ENCODE measurements at regions not wholly inside any gene's neighbourhood (a gene's known extent, or its start where the extent isn't known, plus 50 kb on each side); places are given as distances from the start of the nearest gene placed in this dataset.
A peak's percentile ranks its signal among the peaks of the same experiment; 100 is the strongest.

DNA sequence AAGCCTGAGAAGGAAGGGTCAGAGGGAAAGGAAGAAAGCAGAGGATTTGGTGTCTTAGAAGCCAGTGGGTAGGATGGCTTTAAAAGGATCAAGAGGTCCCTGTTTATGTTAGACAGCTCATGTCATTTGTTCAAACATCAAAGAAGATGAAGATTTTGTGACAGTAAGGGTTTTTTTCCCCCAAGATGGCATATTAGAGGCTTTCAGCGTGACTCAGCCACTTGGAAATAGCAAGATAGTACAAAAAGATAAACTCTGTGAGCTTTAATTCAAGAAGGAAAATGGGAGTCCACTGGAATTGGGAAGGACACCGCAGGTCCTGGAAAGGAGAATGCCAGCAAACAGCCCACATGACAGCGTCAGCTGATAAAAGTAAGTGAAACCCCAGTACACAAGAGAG lies 467.1 kb upstream of the THBS1 start:
- no peaks in the 10 kb centered on the region for H3K4me1 Mint-ChIP-seq
- Histone ChIP-seq H3K4me1 (ENCODE audit: control insufficient read depth, insufficient read depth, low read length, poor library complexity, severe bottlenecking) (no peaks in the 10 kb centered on the region), H3K36me3 (ENCODE audit: control insufficient read depth, insufficient read depth, low read length) (no peaks in the 10 kb centered on the region), H3K9me3 (ENCODE audit: control insufficient read depth in 2 of 2, low read length in 2 of 2) (peaks cover 9 to 26% of the 10 kb centered on the region in 2 experiments), H3K27me3 (ENCODE audit: control insufficient read depth, insufficient read depth, low read length) (peaks cover 2% of the 10 kb centered on the region), H3K4me3 (ENCODE audit: low read depth, low read length) (no peak overlapping the region), H3K27ac (ENCODE audit: insufficient read depth, low read length, poor library complexity, severe bottlenecking) (no peak overlapping the region)
- H3K9me3 Mint-ChIP-seq, result peaks cover 0 to 15% (median 11%) of the 10 kb centered on the region in 7 donors
- peaks cover 13% of the 10 kb centered on the region for H3K27me3 Mint-ChIP-seq
- H3K27ac Mint-ChIP-seq, result no peak overlapping the region
- H3K36me3 Mint-ChIP-seq, result peaks cover 3% of the 10 kb centered on the region
- peak overlapping the region in 1 of 4 donors; percentile 39 for H3K4me3 Mint-ChIP-seq
- DNase-seq, result no peak
- no peak for ATAC-seq (ENCODE audit: low read depth in 2 of 2)

DNA sequence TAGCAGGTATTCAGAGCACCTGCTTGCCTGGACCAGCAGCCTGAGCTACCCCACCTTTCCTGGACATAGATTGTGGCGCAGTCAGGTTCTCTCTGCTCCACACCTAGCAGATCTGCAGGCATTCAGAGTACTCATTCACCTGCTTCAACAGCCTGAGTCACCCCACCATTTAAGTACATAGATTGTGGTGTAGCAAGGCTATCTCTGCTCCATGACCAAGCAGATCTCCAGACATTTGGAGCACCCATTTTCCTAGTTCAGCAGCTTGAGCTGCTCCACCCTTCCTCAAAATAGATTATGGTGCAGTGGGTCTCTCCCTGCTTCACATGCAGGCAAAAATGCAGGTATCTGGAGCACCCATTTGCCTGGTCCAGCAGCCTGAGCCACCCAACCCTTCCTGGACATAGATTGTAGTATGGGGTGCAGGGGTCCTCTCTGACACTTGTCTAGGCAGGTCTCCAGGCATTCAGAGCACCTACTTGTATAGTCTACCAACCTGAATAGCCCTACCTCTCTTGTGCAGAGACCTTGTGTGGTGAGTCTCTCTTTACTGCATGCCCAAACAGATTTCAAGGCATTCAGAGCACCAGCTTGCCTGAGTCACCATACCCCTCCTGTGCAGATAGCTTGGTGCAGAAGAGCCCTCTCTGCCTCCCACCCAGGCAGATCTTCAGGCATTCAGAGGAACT lies 466.0 kb upstream of the THBS1 start:
- peaks cover 3% of the 10 kb centered on the region for H3K36me3 Mint-ChIP-seq
- peaks cover 9 to 26% of the 10 kb centered on the region in 2 experiments for H3K9me3 ChIP-seq (ENCODE audit: control insufficient read depth in 2 of 2, low read length in 2 of 2)

DNA sequence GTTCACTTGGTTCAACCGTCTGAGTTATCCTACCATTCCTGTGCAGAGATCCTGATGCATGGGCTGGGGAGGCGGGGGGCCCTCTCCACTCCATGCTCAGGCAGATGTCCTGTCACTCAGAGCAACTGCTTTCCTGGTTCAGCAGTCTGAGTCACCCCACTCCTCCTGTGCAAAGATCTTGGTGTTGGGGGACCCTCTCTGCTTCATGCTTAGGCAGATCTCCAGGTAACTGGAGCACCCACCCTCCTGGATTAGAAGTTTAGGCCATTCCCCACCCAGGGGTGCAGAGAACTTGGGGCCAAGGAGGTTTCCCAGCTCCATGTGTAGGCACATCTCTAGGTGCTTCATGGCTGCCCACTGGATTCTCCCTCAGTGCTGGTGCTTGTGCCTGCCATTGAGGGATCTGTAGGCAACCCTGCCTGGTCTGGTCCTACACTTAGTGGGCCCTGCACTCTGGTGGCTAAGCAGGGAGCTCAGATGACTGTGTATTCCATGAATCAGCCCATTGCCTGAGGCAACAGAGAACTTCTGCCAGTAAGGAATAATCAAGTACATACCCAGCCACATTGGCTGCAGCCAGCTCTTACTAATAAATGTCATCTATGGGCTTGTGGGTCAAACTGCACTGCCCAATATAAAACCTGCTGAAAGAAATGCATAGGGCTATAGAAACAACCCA lies 465.4 kb upstream of the THBS1 start:
- H3K4me3 ChIP-seq (ENCODE audit: low read depth, low read length), result no peak overlapping the region
- ATAC-seq (ENCODE audit: low read depth in 2 of 2), result no peak
- no peak overlapping the region for H3K27ac Mint-ChIP-seq
- H3K4me1 ChIP-seq (ENCODE audit: control insufficient read depth, insufficient read depth, low read length, poor library complexity, severe bottlenecking), result no peaks in the 10 kb centered on the region
- no peak for DNase-seq
- H3K4me1 Mint-ChIP-seq, result no peaks in the 10 kb centered on the region
- H3K27ac ChIP-seq (ENCODE audit: insufficient read depth, low read length, poor library complexity, severe bottlenecking), result no peak overlapping the region
- H3K4me3 Mint-ChIP-seq, result no peak overlapping the region
- peaks cover 0 to 15% (median 11%) of the 10 kb centered on the region in 7 donors for H3K9me3 Mint-ChIP-seq
- peaks cover 2% of the 10 kb centered on the region for H3K27me3 ChIP-seq (ENCODE audit: control insufficient read depth, insufficient read depth, low read length)
- H3K36me3 ChIP-seq (ENCODE audit: control insufficient read depth, insufficient read depth, low read length), result no peaks in the 10 kb centered on the region
- peaks cover 22% of the 10 kb centered on the region for H3K27me3 Mint-ChIP-seq
- peaks cover 9 to 26% of the 10 kb centered on the region in 2 experiments for H3K9me3 ChIP-seq (ENCODE audit: control insufficient read depth in 2 of 2, low read length in 2 of 2)
- H3K36me3 Mint-ChIP-seq, result peaks cover 3% of the 10 kb centered on the region

More for the DNA sequence above, 466.0 kb upstream of the THBS1 start:
- Mint-ChIP-seq H3K27me3 (peaks cover 22% of the 10 kb centered on the region), H3K9me3 (peaks cover 0 to 15% (median 11%) of the 10 kb centered on the region in 7 donors), H3K4me1 (no peaks in the 10 kb centered on the region), H3K27ac (no peak overlapping the region), H3K4me3 (no peak overlapping the region)
- no peak for ATAC-seq (ENCODE audit: low read depth in 2 of 2)
- no peak overlapping the region for H3K4me3 ChIP-seq (ENCODE audit: low read depth, low read length)
- DNase-seq, result no peak
- no peaks in the 10 kb centered on the region for H3K36me3 ChIP-seq (ENCODE audit: control insufficient read depth, insufficient read depth, low read length)
- no peak overlapping the region for H3K27ac ChIP-seq (ENCODE audit: insufficient read depth, low read length, poor library complexity, severe bottlenecking)
- H3K27me3 ChIP-seq (ENCODE audit: control insufficient read depth, insufficient read depth, low read length), result peaks cover 2% of the 10 kb centered on the region
- H3K4me1 ChIP-seq (ENCODE audit: control insufficient read depth, insufficient read depth, low read length, poor library complexity, severe bottlenecking), result no peaks in the 10 kb centered on the region

DNA sequence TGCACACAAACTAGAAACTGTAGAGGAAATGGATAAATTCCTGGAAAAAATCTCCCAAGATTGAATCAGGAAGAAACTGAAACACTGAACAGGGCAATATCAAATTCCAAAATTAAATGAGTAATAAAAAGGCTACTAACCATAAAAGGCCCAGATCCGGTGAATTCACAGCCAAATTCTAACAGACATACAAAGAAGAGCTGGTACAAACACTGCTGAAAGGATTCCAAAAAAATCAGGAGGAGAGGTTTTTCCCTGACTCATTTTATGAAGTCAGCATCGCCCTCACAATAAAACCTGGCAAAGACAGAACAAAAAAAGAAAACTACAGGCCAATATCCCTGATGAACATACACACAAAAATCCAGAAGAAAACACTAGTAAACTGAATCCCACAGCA lies 462.4 kb upstream of the THBS1 start:
- Mint-ChIP-seq H3K27ac (no peak overlapping the region), H3K36me3 (peaks cover 3% of the 10 kb centered on the region), H3K4me3 (no peak overlapping the region), H3K9me3 (peaks cover 0 to 15% (median 6%) of the 10 kb centered on the region in 7 donors), H3K27me3 (peaks cover 17% of the 10 kb centered on the region), H3K4me1 (no peaks in the 10 kb centered on the region)
- no peak for ATAC-seq (ENCODE audit: low read depth in 2 of 2)
- Histone ChIP-seq H3K27ac (ENCODE audit: insufficient read depth, low read length, poor library complexity, severe bottlenecking) (no peak overlapping the region), H3K4me1 (ENCODE audit: control insufficient read depth, insufficient read depth, low read length, poor library complexity, severe bottlenecking) (no peaks in the 10 kb centered on the region), H3K9me3 (ENCODE audit: control insufficient read depth in 2 of 2, low read length in 2 of 2) (peaks cover 9 to 26% of the 10 kb centered on the region in 2 experiments), H3K36me3 (ENCODE audit: control insufficient read depth, insufficient read depth, low read length) (no peaks in the 10 kb centered on the region), H3K4me3 (ENCODE audit: low read depth, low read length) (no peak overlapping the region), H3K27me3 (ENCODE audit: control insufficient read depth, insufficient read depth, low read length) (peaks cover 2% of the 10 kb centered on the region)
- DNase-seq, result no peak

DNA sequence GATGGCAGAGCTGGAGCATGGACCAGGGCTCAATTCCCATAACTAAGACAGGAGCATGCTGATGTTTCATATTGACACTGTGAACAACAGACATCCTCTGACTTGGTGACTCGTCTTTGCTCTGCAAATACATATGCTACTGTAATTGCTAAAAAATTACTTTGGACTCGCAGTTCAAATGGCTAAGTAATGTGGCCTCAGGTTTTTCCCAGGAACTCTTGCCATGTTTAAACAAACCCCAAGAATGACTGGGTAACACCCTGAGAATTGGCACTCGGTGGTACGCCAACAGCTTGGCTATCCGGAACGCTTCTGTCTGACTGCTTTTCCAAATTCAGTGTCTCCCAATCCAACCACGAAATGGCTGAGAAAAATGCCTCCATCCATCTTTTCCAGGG lies 456.7 kb upstream of the THBS1 start:
- H3K36me3 Mint-ChIP-seq, result no peaks in the 10 kb centered on the region
- no peaks in the 10 kb centered on the region for H3K36me3 ChIP-seq (ENCODE audit: control insufficient read depth, insufficient read depth, low read length)
- ATAC-seq (ENCODE audit: low read depth in 2 of 2), result no peak
- H3K4me1 Mint-ChIP-seq, result no peaks in the 10 kb centered on the region
- H3K9me3 Mint-ChIP-seq, result peaks cover 0 to 5% (median 0%) of the 10 kb centered on the region in 7 donors
- H3K27ac Mint-ChIP-seq, result no peak overlapping the region
- H3K27me3 Mint-ChIP-seq, result peaks cover 7% of the 10 kb centered on the region
- H3K4me3 Mint-ChIP-seq, result no peak overlapping the region
- no peak for DNase-seq
- H3K4me1 ChIP-seq (ENCODE audit: control insufficient read depth, insufficient read depth, low read length, poor library complexity, severe bottlenecking), result no peaks in the 10 kb centered on the region
- no peaks in the 10 kb centered on the region for H3K27me3 ChIP-seq (ENCODE audit: control insufficient read depth, insufficient read depth, low read length)
- H3K27ac ChIP-seq (ENCODE audit: insufficient read depth, low read length, poor library complexity, severe bottlenecking), result no peak overlapping the region
- H3K9me3 ChIP-seq (ENCODE audit: control insufficient read depth in 2 of 2, low read length in 2 of 2), result no peaks in the 10 kb centered on the region
- no peak overlapping the region for H3K4me3 ChIP-seq (ENCODE audit: low read depth, low read length)

DNA sequence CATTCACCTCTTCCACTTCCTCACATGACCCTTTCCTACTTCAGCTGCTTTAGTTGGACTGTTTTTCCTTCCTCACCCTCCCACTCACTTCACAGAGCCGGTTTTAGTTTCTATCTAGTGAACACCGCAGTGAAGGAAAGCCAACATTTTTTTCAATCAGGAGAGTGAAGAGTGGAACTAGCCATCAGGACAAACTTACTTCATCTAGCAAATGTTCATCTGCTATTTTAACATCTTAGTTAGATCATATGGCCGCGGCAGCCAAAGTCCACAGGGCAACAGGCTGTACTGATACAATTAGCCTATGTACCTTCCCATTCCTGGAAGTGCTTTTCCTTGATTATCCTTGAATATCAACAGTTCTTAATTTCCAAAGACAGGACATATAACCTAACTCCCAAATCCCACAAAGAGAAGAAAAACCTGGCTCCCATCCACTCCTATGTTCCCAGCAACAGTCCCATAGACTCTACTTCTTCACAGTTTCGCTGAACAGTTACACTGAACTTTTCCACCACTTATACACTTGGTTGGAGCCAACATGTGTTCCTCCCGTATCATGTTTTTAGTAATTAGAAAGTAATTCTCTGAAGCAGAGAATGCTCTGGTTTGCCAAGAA lies 456.2 kb upstream of the THBS1 start:
- H3K9me3 Mint-ChIP-seq, result peaks cover 0 to 5% (median 0%) of the 10 kb centered on the region in 7 donors
- H3K27me3 Mint-ChIP-seq, result peaks cover 2% of the 10 kb centered on the region
- Histone ChIP-seq H3K27ac (ENCODE audit: insufficient read depth, low read length, poor library complexity, severe bottlenecking) (no peak overlapping the region), H3K4me3 (ENCODE audit: low read depth, low read length) (no peak overlapping the region), H3K36me3 (ENCODE audit: control insufficient read depth, insufficient read depth, low read length) (no peaks in the 10 kb centered on the region), H3K27me3 (ENCODE audit: control insufficient read depth, insufficient read depth, low read length) (no peaks in the 10 kb centered on the region), H3K4me1 (ENCODE audit: control insufficient read depth, insufficient read depth, low read length, poor library complexity, severe bottlenecking) (no peaks in the 10 kb centered on the region), H3K9me3 (ENCODE audit: control insufficient read depth in 2 of 2, low read length in 2 of 2) (no peaks in the 10 kb centered on the region)
- no peak overlapping the region for H3K4me3 Mint-ChIP-seq
- DNase-seq (no peak), ATAC-seq (ENCODE audit: low read depth in 2 of 2) (no peak)
- no peaks in the 10 kb centered on the region for H3K4me1 Mint-ChIP-seq
- H3K36me3 Mint-ChIP-seq, result no peaks in the 10 kb centered on the region
- no peak overlapping the region for H3K27ac Mint-ChIP-seq

DNA sequence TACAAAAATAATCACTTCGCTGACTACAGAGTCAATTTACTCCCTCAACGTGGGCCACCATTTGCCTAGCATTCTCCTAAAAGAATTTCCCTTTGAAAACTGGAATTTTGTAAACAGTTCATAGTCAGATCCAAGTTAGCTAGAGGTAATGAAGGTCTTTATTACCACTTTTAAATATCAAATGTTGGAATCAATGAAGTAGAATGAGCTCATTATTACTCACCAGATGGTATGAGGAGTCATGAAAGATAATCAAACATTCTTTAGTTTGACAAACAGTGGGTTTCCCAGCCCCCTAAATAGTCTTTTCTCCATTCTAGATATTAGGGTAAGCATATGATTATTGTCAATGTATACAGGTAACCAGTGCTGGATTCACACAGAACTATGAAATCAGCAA lies 455.7 kb upstream of the THBS1 start:
- H3K27ac Mint-ChIP-seq, result no peak overlapping the region
- H3K4me3 Mint-ChIP-seq, result no peak overlapping the region
- Histone ChIP-seq H3K36me3 (ENCODE audit: control insufficient read depth, insufficient read depth, low read length) (no peaks in the 10 kb centered on the region), H3K9me3 (ENCODE audit: control insufficient read depth in 2 of 2, low read length in 2 of 2) (no peaks in the 10 kb centered on the region), H3K4me3 (ENCODE audit: low read depth, low read length) (no peak overlapping the region), H3K27me3 (ENCODE audit: control insufficient read depth, insufficient read depth, low read length) (no peaks in the 10 kb centered on the region), H3K27ac (ENCODE audit: insufficient read depth, low read length, poor library complexity, severe bottlenecking) (no peak overlapping the region), H3K4me1 (ENCODE audit: control insufficient read depth, insufficient read depth, low read length, poor library complexity, severe bottlenecking) (no peaks in the 10 kb centered on the region)
- DNase-seq, result no peak
- ATAC-seq (ENCODE audit: low read depth in 2 of 2), result no peak
- no peaks in the 10 kb centered on the region for H3K36me3 Mint-ChIP-seq
- peaks cover 0 to 2% (median 0%) of the 10 kb centered on the region in 7 donors for H3K9me3 Mint-ChIP-seq
- no peaks in the 10 kb centered on the region for H3K27me3 Mint-ChIP-seq
- H3K4me1 Mint-ChIP-seq, result no peaks in the 10 kb centered on the region
